Smooth muscle cell (in vitro differentiated cells): ENCODE measurements at regions not wholly inside any gene's neighbourhood (a gene's known extent, or its start where the extent isn't known, plus 50 kb on each side); places are given as distances from the start of the nearest gene placed in this dataset.

Experiments used
- DNase-seq: peaks from one replicate; lab custom pipeline; 2025; ENCODE audit not compliant: unreplicated experiment; lab: John Stamatoyannopoulos, UW
- H2AFZ ChIP-seq: fragments of 200-600 bp; sonication (generic); 2 replicates; pipeline ENCODE4 v1.6.0; 2016; ENCODE audit warnings: antibody characterized with exemption, low read depth, mild to moderate bottlenecking
- H3F3A ChIP-seq: fragments of 200-600 bp; sonication (generic); 2 replicates; pipeline ENCODE4 v1.6.0; 2017; ENCODE audit warnings: antibody characterized with exemption, low read depth
- H3K27ac ChIP-seq: fragments of 200-600 bp; sonication (generic); 2 replicates; pipeline ENCODE4 v1.5.1; 2016; ENCODE audit warnings: low read depth, mild to moderate bottlenecking
- H3K27me3 ChIP-seq: fragments of 200-600 bp; sonication (generic); 2 replicates; pipeline ENCODE4 v1.6.1; 2016; ENCODE audit warnings: low read depth, mild to moderate bottlenecking
- H3K36me3 ChIP-seq: fragments of 200-600 bp; sonication (generic); 2 replicates; pipeline ENCODE4 v1.5.1; 2016; ENCODE audit warnings: low read depth
- H3K4me1 ChIP-seq: fragments of 200-600 bp; sonication (generic); 2 replicates; pipeline ENCODE4 v1.5.1; 2016; ENCODE audit warnings: low read depth
- H3K4me2 ChIP-seq: fragments of 200-600 bp; sonication (generic); 2 replicates; pipeline ENCODE4 v1.6.0; 2016; ENCODE audit warnings: mild to moderate bottlenecking
- H3K4me3 ChIP-seq: fragments of 200-600 bp; sonication (generic); 2 replicates; pipeline ENCODE4 v1.5.1; 2016; ENCODE audit warnings: mild to moderate bottlenecking
- H3K79me2 ChIP-seq: fragments of 200-600 bp; sonication (generic); 2 replicates; pipeline ENCODE4 v1.6.0; 2016; ENCODE audit warnings: low read depth, mild to moderate bottlenecking
- H3K9ac ChIP-seq: fragments of 200-600 bp; sonication (generic); 2 replicates; pipeline ENCODE4 v1.6.0; 2016; ENCODE audit warnings: low read depth
- H3K9me3 ChIP-seq: fragments of 200-600 bp; sonication (generic); replicated peaks from 2 replicates; pipeline ENCODE4 v1.5.1; 2016; ENCODE audit warnings: low read depth
- H4K20me1 ChIP-seq: fragments of 200-600 bp; sonication (generic); 2 replicates; pipeline ENCODE4 v1.6.0; 2016; ENCODE audit warnings: low read depth
- WGBS: methylation state at CpG from one replicate; pipeline ENCODE4 v1.1.7; 2016; ENCODE audit warnings: low lambda C conversion rate; 5-methylcytosine and 5-hydroxymethylcytosine counted together
- TF ChIP-seq, protein P1 (sequence below): fragments of 200-600 bp; sonication (generic); IDR thresholded peaks from 2 replicates; pipeline ENCODE4 v1.5.1; 2017; ENCODE audit warnings: borderline replicate concordance, mild to moderate bottlenecking, antibody characterized with exemption; ENCODE audit not compliant: insufficient read depth, poor library complexity, severe bottlenecking

- Histone ChIP-seq H3K9ac (no peak overlapping the region), H3K4me2 (peak overlapping the region; percentile 45), H3K27ac (peak overlapping the region; percentile 10), H3K27me3 (no peaks in the 10 kb centered on the region), H3K36me3 (no peaks in the 10 kb centered on the region), H3K9me3 (no peaks in the 10 kb centered on the region), H3K79me2 (no peaks in the 10 kb centered on the region), H3K4me1 (peaks cover 34% of the 10 kb centered on the region), H4K20me1 (no peaks in the 10 kb centered on the region), H3K4me3 (no peak overlapping the region), H3F3A (no peaks in the 10 kb centered on the region), H2AFZ (no peak overlapping the region)
- WGBS: 36% methylated on average over 1 of the region's 1 CpG
- TF ChIP-seq, protein P1, sequence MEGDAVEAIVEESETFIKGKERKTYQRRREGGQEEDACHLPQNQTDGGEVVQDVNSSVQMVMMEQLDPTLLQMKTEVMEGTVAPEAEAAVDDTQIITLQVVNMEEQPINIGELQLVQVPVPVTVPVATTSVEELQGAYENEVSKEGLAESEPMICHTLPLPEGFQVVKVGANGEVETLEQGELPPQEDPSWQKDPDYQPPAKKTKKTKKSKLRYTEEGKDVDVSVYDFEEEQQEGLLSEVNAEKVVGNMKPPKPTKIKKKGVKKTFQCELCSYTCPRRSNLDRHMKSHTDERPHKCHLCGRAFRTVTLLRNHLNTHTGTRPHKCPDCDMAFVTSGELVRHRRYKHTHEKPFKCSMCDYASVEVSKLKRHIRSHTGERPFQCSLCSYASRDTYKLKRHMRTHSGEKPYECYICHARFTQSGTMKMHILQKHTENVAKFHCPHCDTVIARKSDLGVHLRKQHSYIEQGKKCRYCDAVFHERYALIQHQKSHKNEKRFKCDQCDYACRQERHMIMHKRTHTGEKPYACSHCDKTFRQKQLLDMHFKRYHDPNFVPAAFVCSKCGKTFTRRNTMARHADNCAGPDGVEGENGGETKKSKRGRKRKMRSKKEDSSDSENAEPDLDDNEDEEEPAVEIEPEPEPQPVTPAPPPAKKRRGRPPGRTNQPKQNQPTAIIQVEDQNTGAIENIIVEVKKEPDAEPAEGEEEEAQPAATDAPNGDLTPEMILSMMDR: no peak
- no peak for DNase-seq
Measured at GRCh38 chr4:112908511-112908910, 140.9 kb upstream of the ANK2 start.

GRCh38 chr4:112910109-112910736, 139.2 kb upstream of the ANK2 start:
- Histone ChIP-seq H3K4me3 (peak overlapping the region; percentile 29), H3K27me3 (no peaks in the 10 kb centered on the region), H2AFZ (peak overlapping the region; percentile 84), H3K79me2 (no peaks in the 10 kb centered on the region), H3K27ac (peak overlapping the region; percentile 21), H3K4me1 (peaks cover 34% of the 10 kb centered on the region), H3K36me3 (no peaks in the 10 kb centered on the region), H3K9ac (no peak overlapping the region), H3F3A (no peaks in the 10 kb centered on the region), H4K20me1 (no peaks in the 10 kb centered on the region), H3K9me3 (no peaks in the 10 kb centered on the region), H3K4me2 (peak overlapping the region; percentile 82)
- TF ChIP-seq, protein P1: no peak
- no peak for DNase-seq
- whole genome bisulfite sequencing: 24% methylated on average over 7 of the region's 7 CpGs

GRCh38 chr4:112916868-112917267, 132.6 kb upstream of the ANK2 start:
- no peak for DNase-seq
- Histone ChIP-seq H4K20me1 (no peaks in the 10 kb centered on the region), H3K4me3 (no peak overlapping the region)

More at GRCh38 chr4:112916868-112917267, 132.6 kb upstream of the ANK2 start:
- WGBS: 23% methylated on average over 3 of the region's 3 CpGs
- no peak overlapping the region for H2AFZ ChIP-seq
- H3K27me3 ChIP-seq: no peaks in the 10 kb centered on the region
- no peaks in the 10 kb centered on the region for H3F3A ChIP-seq
- peaks cover 5% of the 10 kb centered on the region for H3K4me1 ChIP-seq
- H3K9me3 ChIP-seq: no peaks in the 10 kb centered on the region
- TF ChIP-seq, protein P1: no peak
- no peaks in the 10 kb centered on the region for H3K79me2 ChIP-seq
- no peak overlapping the region for H3K27ac ChIP-seq
- H3K9ac ChIP-seq: no peak overlapping the region
- peak overlapping the region; percentile 66 for H3K4me2 ChIP-seq
- H3K36me3 ChIP-seq: no peaks in the 10 kb centered on the region
